GM20000 (cell line): ENCODE measurements at regions not wholly inside any gene's neighbourhood (a gene's known extent, or its start where the extent isn't known, plus 50 kb on each side); places are given as distances from the start of the nearest gene placed in this dataset.

Experiments used
- DNase-seq: peaks from one replicate; pipeline ENCODE4 v3.0.0; 2012; ENCODE audit warnings: low spot score
- CTCF ChIP-seq: IDR thresholded peaks from 2 replicates; pipeline ENCODE4 v1.5.1; 2012; ENCODE audit warnings: mild to moderate bottlenecking, control low read depth; ENCODE audit errors: extremely low read depth, missing control alignments

DNA sequence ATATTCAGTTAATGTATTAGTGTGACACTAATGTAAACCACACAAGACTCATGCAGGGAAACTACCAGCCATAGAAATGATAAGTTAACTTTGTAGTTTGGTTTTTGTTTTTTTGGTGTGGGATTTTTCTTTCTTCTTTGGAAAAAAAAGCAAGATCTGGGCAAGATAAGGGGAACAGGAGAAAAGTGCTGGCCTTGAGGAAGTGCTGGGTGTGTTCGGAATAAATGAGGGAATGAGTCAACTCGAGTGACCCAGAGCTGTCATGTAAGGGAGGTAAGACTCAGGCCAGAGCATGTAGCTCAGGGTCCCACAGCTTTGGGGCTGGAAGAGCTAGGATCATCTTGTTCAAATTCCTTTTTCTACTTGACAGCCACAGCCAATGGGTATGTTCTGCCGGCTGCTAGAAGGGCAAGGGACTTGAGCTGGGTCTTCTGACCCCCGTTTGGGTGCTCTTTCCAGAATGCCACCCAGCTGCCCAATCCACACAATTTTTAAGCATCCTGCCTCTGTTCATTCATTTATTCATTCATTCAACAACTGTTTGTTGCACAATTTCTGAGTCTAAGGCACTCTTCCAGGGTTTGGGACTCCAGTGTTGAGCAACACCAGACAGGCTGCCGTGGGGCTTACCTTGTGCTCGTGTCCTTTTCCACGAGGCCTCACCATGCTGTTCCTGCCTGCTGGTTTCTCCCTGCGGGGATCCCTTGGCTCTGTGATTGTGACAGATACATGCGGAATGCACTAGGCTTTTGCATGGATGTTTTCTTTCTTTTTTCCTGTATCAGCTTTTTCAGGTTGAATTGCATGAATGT lies 54.5 kb downstream of the CLDN34 start:
- no peak for TF ChIP-seq CTCF
- DNase-seq, result no peak

- DNase-seq, result no peak
- no peak for TF ChIP-seq CTCF
Measured at GRCh38 chrX:10022273-10022541, 55.0 kb downstream of the CLDN34 start.

- no peak for TF ChIP-seq CTCF
- no peak for DNase-seq
Measured at GRCh38 chrX:10022580-10023245, 55.6 kb downstream of the CLDN34 start.

DNA sequence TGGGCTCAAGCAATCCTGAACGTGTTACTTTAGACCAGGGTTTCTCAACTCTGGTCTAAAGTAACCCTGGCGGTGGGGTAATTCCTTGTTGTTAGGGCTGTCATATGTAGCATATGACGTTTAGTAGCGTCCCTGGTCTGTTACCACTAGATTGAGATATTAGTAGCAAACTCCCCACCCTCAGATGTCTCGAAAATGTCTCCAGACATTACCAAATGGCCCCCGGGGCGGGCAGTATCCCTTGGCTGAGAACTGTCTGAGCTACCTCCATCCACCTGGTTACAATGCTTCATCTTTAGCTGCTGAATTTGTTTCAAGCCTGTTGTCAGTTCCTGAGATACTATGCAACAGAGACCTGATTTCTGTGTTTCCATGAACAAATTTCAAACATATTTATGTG lies 56.7 kb downstream of the CLDN34 start:
- no peak for TF ChIP-seq CTCF

GRCh38 chrX:10025742-10026493 lies 58.8 kb downstream of the CLDN34 start:
- no peak for DNase-seq
- no peak for TF ChIP-seq CTCF

More for the DNA sequence above, 56.7 kb downstream of the CLDN34 start:
- DNase-seq, result no peak

DNA sequence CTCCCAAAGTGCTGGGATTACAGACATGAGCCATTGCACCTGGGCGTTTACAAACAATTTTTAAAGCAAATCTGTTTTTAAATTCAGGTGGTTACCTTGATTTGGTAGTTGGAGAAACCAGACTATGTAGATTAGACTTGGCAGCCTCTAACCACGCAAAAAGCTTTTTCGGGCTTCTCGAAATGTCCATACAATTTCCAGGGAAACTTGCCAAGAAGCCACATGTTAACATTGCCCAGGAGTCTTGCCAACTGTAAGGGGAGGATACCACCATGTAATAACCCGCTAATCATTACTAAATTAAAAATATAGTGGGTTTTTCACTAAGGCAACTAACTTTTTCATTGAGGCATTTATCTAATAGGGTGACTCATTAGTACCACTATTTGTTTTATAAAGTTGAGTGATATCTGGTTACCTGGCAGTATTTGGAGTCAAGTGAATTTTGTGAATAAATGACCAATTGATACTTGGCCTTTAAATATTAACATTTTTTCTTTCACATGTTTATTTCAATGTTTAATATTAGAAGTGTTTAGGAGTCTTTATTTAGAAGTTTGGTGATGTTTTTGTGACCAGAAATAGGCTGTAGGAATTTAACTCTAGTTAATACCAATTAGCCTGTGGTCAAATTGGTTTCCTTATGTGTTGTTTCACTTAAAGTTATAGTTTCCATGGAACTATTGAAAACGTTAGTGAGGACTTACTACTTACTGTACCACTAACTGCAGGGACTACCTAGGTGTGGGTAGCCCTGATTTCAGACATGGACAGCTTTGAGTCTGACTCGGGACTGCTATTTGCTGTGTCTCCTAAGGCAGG lies 61.3 kb downstream of the CLDN34 start:
- TF ChIP-seq CTCF, result no peak
- DNase-seq, result no peak
